OCI-LY7 (cell line): ENCODE measurements at regions not wholly inside any gene's neighbourhood (a gene's known extent, or its start where the extent isn't known, plus 50 kb on each side); places are given as distances from the start of the nearest gene placed in this dataset.

ENCODE experiments used
- BruUV-seq: library from RNA; stranded (reverse); fragments of 400-500 nt; replicated peaks from 2 replicates; lab custom pipeline; 2021; lab: Mats Ljungman, UMichigan
- CTCF ChIA-PET: fragments of 300-600 bp; sonication (Branson Sonifier 250); formaldehyde crosslinking; loops from one replicate; lab custom pipeline; 2022; ENCODE audit warnings: antibody characterized with exemption; ENCODE audit not compliant: unreplicated experiment; lab: Charles Lee
- POLR2A ChIA-PET: fragments of 300-600 bp; sonication (Branson Sonifier 250); formaldehyde crosslinking; loops from one replicate; lab custom pipeline; 2022; ENCODE audit warnings: antibody characterized with exemption; lab: Charles Lee
- DNase-seq: peaks from one replicate; pipeline ENCODE4 v3.0.0-alpha.2; 2015; ENCODE audit warnings: low spot score
- H2AFZ ChIP-seq: fragments of 200-600 bp; sonication (generic), shearing (Covaris generic); 2 replicates; pipeline ENCODE4 v1.6.1; 2014; ENCODE audit warnings: mild to moderate bottlenecking, antibody characterized with exemption, low read length, moderate library complexity
- H3K27ac ChIP-seq: fragments of 200-600 bp; sonication (generic); 2 replicates; pipeline ENCODE4 v1.5.1; 2014; ENCODE audit warnings: mixed run types, low read depth, mild to moderate bottlenecking, moderate library complexity, low read length, inconsistent platforms; ENCODE audit not compliant: poor library complexity, severe bottlenecking
- H3K36me3 ChIP-seq: fragments of 200-600 bp; sonication (generic); 2 replicates; pipeline ENCODE4 v1.6.1; 2014; ENCODE audit warnings: mild to moderate bottlenecking, antibody characterized with exemption, low read length, moderate library complexity, mixed read lengths; ENCODE audit not compliant: insufficient read depth
- H3K4me1 ChIP-seq: fragments of 200-600 bp; sonication (generic); 2 replicates; pipeline ENCODE4 v1.5.1; 2014; ENCODE audit warnings: mild to moderate bottlenecking, low read length; ENCODE audit not compliant: insufficient read depth, poor library complexity, severe bottlenecking
- H3K4me2 ChIP-seq: fragments of 200-600 bp; sonication (generic); 2 replicates; pipeline ENCODE4 v1.6.1; 2014; ENCODE audit warnings: mild to moderate bottlenecking, low read length
- H3K4me3 ChIP-seq: fragments of 200-600 bp; sonication (generic); 2 replicates; pipeline ENCODE4 v1.5.1; 2014; ENCODE audit warnings: mild to moderate bottlenecking, low read depth, low read length; ENCODE audit not compliant: poor library complexity, severe bottlenecking
- H3K79me2 ChIP-seq: fragments of 200-600 bp; sonication (generic); 2 replicates; pipeline ENCODE4 v1.6.1; 2016; ENCODE audit warnings: low read depth, mild to moderate bottlenecking, low read length, moderate library complexity, mixed read lengths; ENCODE audit not compliant: insufficient read depth
- H3K9me2 ChIP-seq: fragments of 200-600 bp; sonication (generic); 2 replicates; pipeline ENCODE4 v1.6.1; 2016; ENCODE audit warnings: mild to moderate bottlenecking, low read length, mixed read lengths; ENCODE audit not compliant: insufficient read depth
- H3K9me3 ChIP-seq: fragments of 200-600 bp; sonication (generic); 2 replicates; pipeline ENCODE4 v1.6.1; 2014; ENCODE audit warnings: mild to moderate bottlenecking, mixed run types, low read length, mixed read lengths
- H4K20me1 ChIP-seq: fragments of 200-600 bp; sonication (generic); 2 replicates; pipeline ENCODE4 v1.6.1; 2014; ENCODE audit warnings: mild to moderate bottlenecking, antibody characterized with exemption, low read length, moderate library complexity, mixed read lengths; ENCODE audit not compliant: insufficient read depth
- EZH2phosphoT487 ChIP-seq: fragments of 200-600 bp; sonication (generic); IDR thresholded peaks from 2 replicates; pipeline ENCODE4 v1.6.1; 2018; ENCODE audit warnings: low read depth, borderline replicate concordance, mild to moderate bottlenecking, mixed run types, antibody characterized with exemption, low read length, moderate library complexity, mixed read lengths
- intact Hi-C: fragments of 100-400 bp; cut with micrococcal nuclease; formaldehyde crosslinking; loops from one replicate; pipeline ENCODE4 v1.10.0; 2022; ENCODE audit not compliant: unreplicated experiment
- TF ChIP-seq, protein P1 (sequence below): fragments of 200-600 bp; sonication (generic); conservative IDR thresholded peaks from 2 replicates; pipeline ENCODE4 v1.5.1; 2014; ENCODE audit warnings: mild to moderate bottlenecking, antibody characterized with exemption, low read length, moderate library complexity, mixed read lengths

DNA sequence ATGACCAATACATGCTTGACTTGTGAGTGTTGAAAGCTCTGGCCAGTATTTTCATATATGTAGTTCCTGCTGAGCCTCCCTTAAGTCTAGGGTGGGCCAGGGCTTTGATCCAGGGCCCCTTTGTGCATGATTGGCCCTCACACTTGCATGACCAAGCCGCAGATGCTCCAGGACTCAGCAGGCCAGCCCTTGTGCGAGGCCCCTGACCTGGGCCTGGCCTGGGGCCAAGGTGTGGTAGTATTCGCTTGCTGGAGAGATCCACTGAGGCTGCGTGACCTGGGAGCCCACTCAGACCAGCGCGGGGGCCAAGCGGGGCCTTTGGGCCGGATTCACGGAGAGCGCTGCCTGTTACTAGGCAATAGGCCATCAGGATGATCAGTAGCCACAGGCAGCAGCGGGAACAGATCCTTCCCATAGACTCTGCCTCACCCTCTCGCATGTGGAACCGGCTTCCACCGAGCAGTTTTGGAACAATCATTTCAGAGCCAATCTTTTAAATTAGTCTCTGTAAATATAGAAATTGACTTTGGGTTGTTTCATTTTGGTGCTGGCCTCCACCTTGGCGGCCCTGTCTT, 79.0 kb upstream of the PTCH1 start:
- no TSS peak for BruUV-seq
- TF ChIP-seq, protein P1, sequence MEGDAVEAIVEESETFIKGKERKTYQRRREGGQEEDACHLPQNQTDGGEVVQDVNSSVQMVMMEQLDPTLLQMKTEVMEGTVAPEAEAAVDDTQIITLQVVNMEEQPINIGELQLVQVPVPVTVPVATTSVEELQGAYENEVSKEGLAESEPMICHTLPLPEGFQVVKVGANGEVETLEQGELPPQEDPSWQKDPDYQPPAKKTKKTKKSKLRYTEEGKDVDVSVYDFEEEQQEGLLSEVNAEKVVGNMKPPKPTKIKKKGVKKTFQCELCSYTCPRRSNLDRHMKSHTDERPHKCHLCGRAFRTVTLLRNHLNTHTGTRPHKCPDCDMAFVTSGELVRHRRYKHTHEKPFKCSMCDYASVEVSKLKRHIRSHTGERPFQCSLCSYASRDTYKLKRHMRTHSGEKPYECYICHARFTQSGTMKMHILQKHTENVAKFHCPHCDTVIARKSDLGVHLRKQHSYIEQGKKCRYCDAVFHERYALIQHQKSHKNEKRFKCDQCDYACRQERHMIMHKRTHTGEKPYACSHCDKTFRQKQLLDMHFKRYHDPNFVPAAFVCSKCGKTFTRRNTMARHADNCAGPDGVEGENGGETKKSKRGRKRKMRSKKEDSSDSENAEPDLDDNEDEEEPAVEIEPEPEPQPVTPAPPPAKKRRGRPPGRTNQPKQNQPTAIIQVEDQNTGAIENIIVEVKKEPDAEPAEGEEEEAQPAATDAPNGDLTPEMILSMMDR: no peak
- no peak for TF ChIP-seq EZH2phosphoT487
- Histone ChIP-seq H4K20me1 (no peaks in the 10 kb centered on the region), H3K4me2 (no peak overlapping the region), H3K9me3 (no peaks in the 10 kb centered on the region), H3K36me3 (no peaks in the 10 kb centered on the region), H3K4me3 (no peak overlapping the region), H3K27ac (no peak overlapping the region), H3K9me2 (no peaks in the 10 kb centered on the region), H2AFZ (no peak overlapping the region), H3K79me2 (no peaks in the 10 kb centered on the region), H3K4me1 (no peaks in the 10 kb centered on the region)
- intact Hi-C loops: no loop called here
- no peak for DNase-seq
- POLR2A ChIA-PET: no interaction called here
- CTCF ChIA-PET: no interaction called here

DNA sequence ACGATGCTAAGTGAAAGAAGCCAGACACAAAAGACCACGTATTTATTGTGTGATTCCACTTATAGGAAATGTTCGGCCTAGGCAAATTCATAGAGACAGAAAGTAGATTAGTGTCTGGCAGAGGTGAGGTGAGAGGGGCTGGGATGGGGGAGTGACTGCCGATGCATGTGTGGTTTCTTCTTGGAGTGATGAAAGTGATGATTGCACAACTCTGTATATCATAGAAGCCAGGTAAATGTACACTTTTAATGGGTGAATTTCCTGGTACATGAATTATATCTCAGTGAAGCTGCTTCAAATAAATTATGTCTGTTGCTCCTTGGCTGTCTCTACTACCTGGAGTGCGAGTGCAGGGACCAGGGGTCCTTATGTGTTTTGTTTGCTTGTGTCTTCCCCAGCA, 76.2 kb upstream of the PTCH1 start:
- Histone ChIP-seq H3K27ac (no peak overlapping the region), H3K4me3 (no peak overlapping the region), H3K79me2 (no peaks in the 10 kb centered on the region), H3K9me2 (no peaks in the 10 kb centered on the region), H3K4me1 (no peaks in the 10 kb centered on the region), H3K4me2 (no peak overlapping the region), H3K9me3 (no peaks in the 10 kb centered on the region), H2AFZ (no peak overlapping the region), H4K20me1 (no peaks in the 10 kb centered on the region), H3K36me3 (no peaks in the 10 kb centered on the region)
- BruUV-seq: no TSS peak
- ChIA-PET POLR2A (no interaction called here), CTCF (no interaction called here)
- no peak for DNase-seq
- intact Hi-C loops: no loop called here
- TF ChIP-seq, protein P1: no peak
- TF ChIP-seq EZH2phosphoT487: no peak

DNA sequence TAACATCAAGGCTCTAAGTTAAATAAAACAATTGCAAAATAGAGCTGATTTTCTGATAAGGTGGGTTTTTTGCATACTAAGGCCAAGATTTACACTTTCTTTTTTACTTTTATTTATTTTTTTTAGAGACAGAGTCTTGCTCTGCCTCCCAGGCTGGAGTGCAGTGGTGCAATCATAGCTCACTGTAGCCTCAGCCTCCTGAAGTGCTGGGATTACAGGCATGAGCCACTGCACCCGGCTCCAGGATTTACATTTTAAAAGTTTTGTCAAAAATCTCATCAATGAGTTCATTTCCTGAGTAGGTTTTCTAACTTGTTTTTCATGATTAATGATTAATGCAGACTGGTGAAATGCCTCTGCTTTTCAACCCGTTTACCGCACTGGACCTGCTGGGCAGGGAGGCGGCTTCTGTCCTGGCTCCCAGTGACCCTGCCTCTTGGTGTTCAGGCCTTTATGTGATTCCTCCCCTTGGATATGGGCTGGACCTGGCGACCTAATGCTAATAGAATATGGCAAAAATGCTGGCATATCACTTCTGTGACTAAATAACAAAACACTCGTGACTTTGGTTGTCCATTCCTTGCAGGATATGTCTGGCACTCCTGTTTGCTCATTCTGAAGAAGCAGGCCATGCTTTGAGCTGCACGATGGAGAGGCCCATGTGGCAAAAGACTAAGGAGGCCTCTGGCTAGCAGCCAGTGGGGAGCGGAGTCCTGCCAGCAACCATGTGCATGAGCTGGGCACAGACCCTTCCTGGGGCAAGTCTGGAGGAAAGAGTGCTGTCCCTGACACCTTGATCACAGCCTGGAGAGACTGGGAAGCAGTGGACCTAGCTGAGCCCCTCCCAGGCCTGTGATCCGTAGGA, 72.2 kb upstream of the PTCH1 start:
- H3K27ac ChIP-seq: no peak overlapping the region
- no peak for DNase-seq
- H2AFZ ChIP-seq: no peak overlapping the region
- CTCF ChIA-PET: no interaction called here
- H3K9me3 ChIP-seq: no peaks in the 10 kb centered on the region
- no peaks in the 10 kb centered on the region for H3K79me2 ChIP-seq
- H3K9me2 ChIP-seq: no peaks in the 10 kb centered on the region
- intact Hi-C loops: no loop called here
- H3K36me3 ChIP-seq: no peaks in the 10 kb centered on the region
- H3K4me3 ChIP-seq: no peak overlapping the region
- no peak overlapping the region for H3K4me2 ChIP-seq
- BruUV-seq: no TSS peak
- H3K4me1 ChIP-seq: no peaks in the 10 kb centered on the region
- TF ChIP-seq, protein P1: no peak
- TF ChIP-seq EZH2phosphoT487: no peak
- POLR2A ChIA-PET: interaction anchor here (1.6 kb wide), 1 partner anchor 11 kb away, joined by 4 read pairs; no protein-coding TSS in a partner anchor
- H4K20me1 ChIP-seq: no peaks in the 10 kb centered on the region
